ENCODE measurements at regions not wholly inside any gene's neighbourhood (a gene's known extent, or its start where the extent isn't known, plus 50 kb on each side); places are given as distances from the start of the nearest gene placed in this dataset.

DNA sequence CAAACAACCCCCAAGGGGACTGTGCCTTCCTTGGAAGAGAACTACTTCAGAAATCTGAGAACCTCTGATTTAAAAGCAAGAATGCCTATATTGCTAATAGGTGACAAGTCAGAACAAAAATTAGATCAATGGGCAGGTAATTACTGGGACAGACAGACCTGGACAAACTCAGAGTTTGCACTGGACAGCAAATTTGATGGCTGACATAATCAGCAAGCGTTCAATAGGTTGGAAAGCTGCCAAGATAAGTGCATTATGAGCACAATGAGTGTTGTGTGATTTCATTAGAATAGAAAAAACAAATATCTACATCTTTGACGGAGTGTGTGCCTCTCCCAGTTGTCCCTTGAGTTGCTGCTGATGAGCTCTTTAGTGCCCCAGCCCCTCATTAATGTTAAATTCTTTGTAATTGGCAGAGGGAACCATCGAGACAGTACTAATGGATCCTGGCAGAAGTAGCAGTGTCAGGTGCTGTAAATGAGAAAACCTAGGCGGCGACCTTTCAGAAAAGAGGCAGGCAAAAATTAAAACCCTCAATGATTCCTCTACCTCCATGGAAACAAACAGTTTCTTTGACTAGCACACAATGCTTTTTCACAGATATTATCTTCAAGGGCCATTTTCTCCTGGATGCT, 116.5 kb upstream of the COL21A1 start:
- no peak overlapping the region for H3K4me3 ChIP-seq
- H3K27me3 ChIP-seq: no peaks in the 10 kb centered on the region
- no peak for DNase-seq
- H3K4me1 ChIP-seq: peaks cover 0 to 28% (median 12%) of the 10 kb centered on the region in 4 donors
- H3K36me3 ChIP-seq: no peaks in the 10 kb centered on the region
- H3K9me3 ChIP-seq: no peaks in the 10 kb centered on the region
- H3K27ac ChIP-seq: peak overlapping the region; percentile 33 to 44
- intact Hi-C loops (cut with DNase I; ENCODE audit: low total_unique reads): loop anchor here (5.0 to 10.0 kb wide), 4 partner anchors 181 to 491 kb away; no protein-coding TSS in a partner anchor
- TF ChIP-seq, protein P1, sequence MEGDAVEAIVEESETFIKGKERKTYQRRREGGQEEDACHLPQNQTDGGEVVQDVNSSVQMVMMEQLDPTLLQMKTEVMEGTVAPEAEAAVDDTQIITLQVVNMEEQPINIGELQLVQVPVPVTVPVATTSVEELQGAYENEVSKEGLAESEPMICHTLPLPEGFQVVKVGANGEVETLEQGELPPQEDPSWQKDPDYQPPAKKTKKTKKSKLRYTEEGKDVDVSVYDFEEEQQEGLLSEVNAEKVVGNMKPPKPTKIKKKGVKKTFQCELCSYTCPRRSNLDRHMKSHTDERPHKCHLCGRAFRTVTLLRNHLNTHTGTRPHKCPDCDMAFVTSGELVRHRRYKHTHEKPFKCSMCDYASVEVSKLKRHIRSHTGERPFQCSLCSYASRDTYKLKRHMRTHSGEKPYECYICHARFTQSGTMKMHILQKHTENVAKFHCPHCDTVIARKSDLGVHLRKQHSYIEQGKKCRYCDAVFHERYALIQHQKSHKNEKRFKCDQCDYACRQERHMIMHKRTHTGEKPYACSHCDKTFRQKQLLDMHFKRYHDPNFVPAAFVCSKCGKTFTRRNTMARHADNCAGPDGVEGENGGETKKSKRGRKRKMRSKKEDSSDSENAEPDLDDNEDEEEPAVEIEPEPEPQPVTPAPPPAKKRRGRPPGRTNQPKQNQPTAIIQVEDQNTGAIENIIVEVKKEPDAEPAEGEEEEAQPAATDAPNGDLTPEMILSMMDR (IDR thresholded peaks at IDR 0.05): no peak

DNA sequence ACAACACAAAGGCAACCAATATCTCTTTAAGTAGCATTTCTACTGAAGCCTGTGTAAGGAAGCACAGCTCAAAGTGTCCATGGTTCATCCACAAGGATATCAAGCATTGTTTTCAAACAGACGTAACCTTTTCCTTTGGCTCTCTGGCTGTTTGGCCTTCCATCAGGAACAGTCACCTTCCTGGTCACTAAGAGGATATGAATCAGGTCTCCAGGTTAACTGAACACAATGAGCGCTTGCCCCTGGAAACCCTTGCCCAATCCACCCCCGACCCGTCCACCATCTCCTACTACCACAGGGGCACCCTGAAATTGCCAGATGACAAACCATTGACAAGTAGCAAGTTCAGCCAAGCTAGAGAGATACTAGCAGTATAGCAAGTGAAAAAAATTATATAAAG, 114.4 kb upstream of the COL21A1 start:
- Histone ChIP-seq H3K27me3 (no peaks in the 10 kb centered on the region), H3K36me3 (no peaks in the 10 kb centered on the region), H3K4me1 (peaks cover 0 to 28% (median 12%) of the 10 kb centered on the region in 4 donors), H3K27ac (no peak overlapping the region), H3K9me3 (no peaks in the 10 kb centered on the region), H3K4me3 (no peak overlapping the region)
- intact Hi-C loops (cut with DNase I; ENCODE audit: low total_unique reads): loop anchor here (5.0 to 10.0 kb wide), 4 partner anchors 183 to 493 kb away; no protein-coding TSS in a partner anchor
- TF ChIP-seq, protein P1 (IDR thresholded peaks at IDR 0.05): no peak
- DNase-seq: no peak

DNA sequence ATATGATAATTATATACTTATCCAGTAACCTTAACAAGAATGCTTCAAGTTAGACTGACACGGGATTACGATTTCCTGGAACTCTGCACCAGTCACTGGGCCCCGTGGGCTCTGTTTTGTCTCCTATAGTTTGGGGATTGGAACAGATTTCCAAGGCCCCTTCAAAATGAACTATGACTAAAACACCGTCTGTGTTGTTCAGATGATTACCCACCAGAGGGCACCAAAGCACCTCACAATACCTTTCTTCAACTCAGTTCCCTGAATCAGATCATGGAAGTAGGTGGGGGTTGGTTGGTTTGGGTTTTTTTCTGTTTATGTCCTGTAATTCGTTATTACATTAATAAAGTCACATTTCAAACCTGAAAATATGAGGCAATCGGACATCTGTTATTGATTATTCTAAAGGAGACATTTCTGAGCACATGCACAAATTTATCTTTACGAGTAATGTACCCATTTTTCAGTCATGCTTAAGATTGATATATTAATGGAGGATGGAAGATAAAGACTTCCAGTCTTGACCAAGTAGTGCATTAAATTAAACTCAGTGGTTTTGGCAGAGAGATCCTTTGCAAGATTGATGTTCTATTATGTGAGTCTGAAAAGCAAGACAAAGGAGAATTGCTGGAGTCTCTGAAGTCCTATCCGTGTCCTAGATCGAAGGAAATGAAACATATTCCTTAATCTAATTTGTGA, 112.0 kb upstream of the COL21A1 start:
- TF ChIP-seq, protein P1 (IDR thresholded peaks at IDR 0.05): peak; percentile 82 to 89
- no peak overlapping the region for H3K4me3 ChIP-seq
- DNase-seq: peak; percentile 70 to 71
- H3K36me3 ChIP-seq: no peaks in the 10 kb centered on the region
- intact Hi-C loops (cut with DNase I; ENCODE audit: low total_unique reads): no loop called here
- H3K4me1 ChIP-seq: peaks cover 0 to 5% (median 2%) of the 10 kb centered on the region in 4 donors
- H3K9me3 ChIP-seq: peaks cover 0 to 2% (median 0%) of the 10 kb centered on the region in 3 donors
- no peaks in the 10 kb centered on the region for H3K27me3 ChIP-seq
- H3K27ac ChIP-seq: no peak overlapping the region

DNA sequence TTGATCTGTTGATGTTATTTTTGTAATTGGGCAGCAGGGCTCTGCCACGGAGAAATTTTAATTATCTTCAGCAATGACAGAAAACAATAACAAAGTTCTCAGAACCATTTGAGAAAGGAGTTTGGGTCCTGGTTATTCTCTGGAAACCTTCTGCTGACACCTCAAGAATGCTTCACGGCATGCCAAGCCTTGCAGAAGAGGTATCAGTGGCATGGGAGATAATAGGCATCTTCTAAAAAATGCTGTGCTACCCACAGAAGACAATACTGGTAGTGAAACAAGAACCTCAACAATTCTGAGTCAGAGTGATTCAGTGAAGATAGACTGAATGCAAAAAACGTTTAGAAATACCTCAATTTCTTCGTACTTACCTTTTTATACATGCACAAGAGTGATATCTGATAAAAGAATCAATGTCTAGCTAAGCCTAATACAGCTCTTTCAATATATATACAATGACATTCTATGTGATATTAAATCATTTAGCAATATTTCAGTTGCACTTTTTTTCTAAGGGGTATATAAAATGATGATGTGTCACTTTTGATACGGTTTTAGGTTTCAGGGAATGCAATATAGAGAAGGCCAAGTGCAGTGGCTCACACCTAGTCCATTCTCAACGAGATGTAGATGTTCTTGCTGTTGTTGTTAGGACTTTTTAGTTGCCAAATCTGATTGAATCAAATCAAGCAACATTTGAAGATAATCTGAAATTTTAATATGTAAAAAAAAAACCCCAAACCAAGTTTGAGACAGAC, 110.4 kb upstream of the COL21A1 start:
- intact Hi-C loops (cut with DNase I; ENCODE audit: low total_unique reads): no loop called here
- Histone ChIP-seq H3K27me3 (no peaks in the 10 kb centered on the region), H3K4me1 (peaks cover 0 to 5% (median 0%) of the 10 kb centered on the region in 4 donors), H3K9me3 (peaks cover 0 to 7% (median 0%) of the 10 kb centered on the region in 3 donors), H3K36me3 (no peaks in the 10 kb centered on the region), H3K27ac (no peak overlapping the region), H3K4me3 (no peak overlapping the region)
- no peak for DNase-seq
- TF ChIP-seq, protein P1 (IDR thresholded peaks at IDR 0.05): no peak

DNA sequence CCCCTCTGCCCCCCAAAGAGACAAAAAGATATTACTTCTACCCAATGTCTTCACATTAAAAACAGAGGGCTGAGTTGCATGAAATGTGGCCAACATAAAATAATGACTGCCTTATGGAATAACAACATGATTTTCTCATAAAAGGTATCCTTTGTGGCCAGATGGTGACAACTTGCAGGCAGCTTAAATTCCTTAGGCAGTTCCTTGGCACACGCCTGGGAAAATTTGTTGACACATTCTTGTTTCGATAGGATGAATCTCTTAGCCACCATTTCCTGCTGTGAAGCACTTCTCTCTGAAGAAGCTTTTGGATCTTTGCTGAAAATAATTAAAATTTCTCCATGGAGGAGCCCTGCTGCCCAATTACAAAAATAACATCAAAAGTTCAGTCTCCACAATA, 109.0 kb upstream of the COL21A1 start:
- Histone ChIP-seq H3K36me3 (no peaks in the 10 kb centered on the region), H3K4me3 (no peak overlapping the region), H3K9me3 (peaks cover 0 to 7% (median 0%) of the 10 kb centered on the region in 3 donors), H3K27me3 (no peaks in the 10 kb centered on the region), H3K27ac (no peak overlapping the region), H3K4me1 (peaks cover 0 to 5% (median 0%) of the 10 kb centered on the region in 4 donors)
- DNase-seq: no peak
- intact Hi-C loops (cut with DNase I; ENCODE audit: low total_unique reads): no loop called here
- TF ChIP-seq, protein P1 (IDR thresholded peaks at IDR 0.05): no peak
